ENCODE measurements at regions not wholly inside any gene's neighbourhood (a gene's known extent, or its start where the extent isn't known, plus 50 kb on each side); places are given as distances from the start of the nearest gene placed in this dataset.
"Not testable (repeated sequence)": the region's sequence is repeated elsewhere in the genome, so short reads cannot be mapped to it uniquely, and the experiment has no call there.

GRCh38 chr12:66813137-66813892 is 134.4 kb upstream of the GRIP1 start:
- DNase-seq (ENCODE audit: low spot score) = no peak
- no peak for TF ChIP-seq CTCF (IDR thresholded peaks at IDR 0.05; ENCODE audit: extremely low read depth, insufficient read depth, missing control alignments)
- in situ Hi-C loops (cut with MboI; ENCODE audit: low pct_unique_long_range_greater_than_20kb, low sequenced_read_pairs, unreplicated experiment) = no loop called here

GRCh38 chr12:66819587-66819986 is 140.7 kb upstream of the GRIP1 start:
- in situ Hi-C loops (cut with MboI; ENCODE audit: low pct_unique_long_range_greater_than_20kb, low sequenced_read_pairs, unreplicated experiment) = no loop called here
- TF ChIP-seq CTCF (IDR thresholded peaks at IDR 0.05; ENCODE audit: extremely low read depth, insufficient read depth, missing control alignments) = no peak
- no peak for DNase-seq (ENCODE audit: low spot score)

DNA sequence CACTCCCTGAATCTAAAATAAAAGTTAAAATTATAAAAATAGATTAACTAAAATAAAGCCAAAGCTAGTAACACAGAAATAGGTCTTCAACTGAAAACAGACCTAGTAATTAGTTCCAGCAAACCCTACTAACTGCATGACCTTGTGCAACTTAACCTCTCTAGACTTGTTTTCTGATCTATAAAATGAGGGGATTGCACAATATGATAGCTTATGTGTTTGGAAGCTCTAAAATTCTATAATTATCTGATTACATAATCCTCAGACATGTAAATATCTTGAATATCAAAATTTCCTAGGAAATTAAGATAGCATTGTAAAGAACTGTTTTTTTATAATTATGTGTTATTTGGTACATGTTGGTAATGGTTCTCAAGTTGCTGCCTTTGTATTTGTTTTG is 144.1 kb upstream of the GRIP1 start:
- TF ChIP-seq CTCF (IDR thresholded peaks at IDR 0.05; ENCODE audit: extremely low read depth, insufficient read depth, missing control alignments) = no peak
- in situ Hi-C loops (cut with MboI; ENCODE audit: low pct_unique_long_range_greater_than_20kb, low sequenced_read_pairs, unreplicated experiment) = no loop called here
- no peak for DNase-seq (ENCODE audit: low spot score)

- no peak for DNase-seq (ENCODE audit: low spot score)
- no peak for TF ChIP-seq CTCF (IDR thresholded peaks at IDR 0.05; ENCODE audit: extremely low read depth, insufficient read depth, missing control alignments)
- in situ Hi-C loops (cut with MboI; ENCODE audit: low pct_unique_long_range_greater_than_20kb, low sequenced_read_pairs, unreplicated experiment) = no loop called here
Measured at GRCh38 chr12:66823857-66824570, 145.1 kb upstream of the GRIP1 start.

GRCh38 chr12:66825921-66826320 is 147.0 kb upstream of the GRIP1 start:
- DNase-seq (ENCODE audit: low spot score); in situ Hi-C loops (cut with MboI; ENCODE audit: low pct_unique_long_range_greater_than_20kb, low sequenced_read_pairs, unreplicated experiment): not testable (repeated sequence)

GRCh38 chr12:66829660-66830325 is 150.9 kb upstream of the GRIP1 start:
- DNase-seq (ENCODE audit: low spot score) = no peak
- TF ChIP-seq CTCF (IDR thresholded peaks at IDR 0.05; ENCODE audit: extremely low read depth, insufficient read depth, missing control alignments) = no peak
- in situ Hi-C loops (cut with MboI; ENCODE audit: low pct_unique_long_range_greater_than_20kb, low sequenced_read_pairs, unreplicated experiment) = no loop called here

DNA sequence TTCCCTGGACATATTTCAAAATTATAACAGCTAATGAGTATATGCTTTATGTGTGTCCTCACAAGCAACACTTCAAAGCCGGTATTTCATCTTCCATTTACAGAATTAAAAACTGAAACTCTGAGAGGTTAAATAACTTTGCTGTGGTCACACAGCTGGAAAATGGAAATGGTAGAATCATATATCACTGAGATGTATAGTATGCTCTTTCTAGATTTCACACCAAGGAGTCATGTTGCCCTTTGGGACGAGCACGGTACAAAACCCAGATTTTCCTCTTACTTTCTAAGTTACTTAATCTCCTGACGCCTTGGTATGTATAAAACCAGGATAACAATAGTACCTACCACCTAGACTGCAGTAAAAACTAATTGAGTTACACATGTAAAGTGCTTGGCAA is 152.6 kb upstream of the GRIP1 start:
- no peak for DNase-seq (ENCODE audit: low spot score)
- in situ Hi-C loops (cut with MboI; ENCODE audit: low pct_unique_long_range_greater_than_20kb, low sequenced_read_pairs, unreplicated experiment) = no loop called here
- no peak for TF ChIP-seq CTCF (IDR thresholded peaks at IDR 0.05; ENCODE audit: extremely low read depth, insufficient read depth, missing control alignments)
